ENCODE measurements at regions not wholly inside any gene's neighbourhood (a gene's known extent, or its start where the extent isn't known, plus 50 kb on each side); places are given as distances from the start of the nearest gene placed in this dataset.

DNA sequence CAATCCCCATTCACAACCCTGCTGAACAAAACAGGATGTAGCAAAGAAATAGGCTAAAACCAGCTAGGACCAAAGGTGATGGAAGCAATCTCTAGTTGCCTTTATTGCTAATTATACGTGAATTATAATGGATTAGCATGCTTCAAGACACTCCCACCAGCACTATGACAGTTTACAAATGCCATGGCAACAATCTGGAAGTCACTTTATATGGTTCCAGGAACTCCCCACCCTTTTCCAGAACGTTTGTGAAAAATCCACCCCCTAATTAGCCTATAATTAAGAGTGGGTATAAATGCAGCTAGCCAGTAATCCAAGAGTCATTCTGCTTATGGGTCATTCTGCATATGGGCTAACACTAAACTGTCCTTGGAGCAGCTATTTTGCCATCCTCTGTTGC is 328.7 kb downstream of the FLRT2 start (continued):
- TF ChIP-seq, protein P1, sequence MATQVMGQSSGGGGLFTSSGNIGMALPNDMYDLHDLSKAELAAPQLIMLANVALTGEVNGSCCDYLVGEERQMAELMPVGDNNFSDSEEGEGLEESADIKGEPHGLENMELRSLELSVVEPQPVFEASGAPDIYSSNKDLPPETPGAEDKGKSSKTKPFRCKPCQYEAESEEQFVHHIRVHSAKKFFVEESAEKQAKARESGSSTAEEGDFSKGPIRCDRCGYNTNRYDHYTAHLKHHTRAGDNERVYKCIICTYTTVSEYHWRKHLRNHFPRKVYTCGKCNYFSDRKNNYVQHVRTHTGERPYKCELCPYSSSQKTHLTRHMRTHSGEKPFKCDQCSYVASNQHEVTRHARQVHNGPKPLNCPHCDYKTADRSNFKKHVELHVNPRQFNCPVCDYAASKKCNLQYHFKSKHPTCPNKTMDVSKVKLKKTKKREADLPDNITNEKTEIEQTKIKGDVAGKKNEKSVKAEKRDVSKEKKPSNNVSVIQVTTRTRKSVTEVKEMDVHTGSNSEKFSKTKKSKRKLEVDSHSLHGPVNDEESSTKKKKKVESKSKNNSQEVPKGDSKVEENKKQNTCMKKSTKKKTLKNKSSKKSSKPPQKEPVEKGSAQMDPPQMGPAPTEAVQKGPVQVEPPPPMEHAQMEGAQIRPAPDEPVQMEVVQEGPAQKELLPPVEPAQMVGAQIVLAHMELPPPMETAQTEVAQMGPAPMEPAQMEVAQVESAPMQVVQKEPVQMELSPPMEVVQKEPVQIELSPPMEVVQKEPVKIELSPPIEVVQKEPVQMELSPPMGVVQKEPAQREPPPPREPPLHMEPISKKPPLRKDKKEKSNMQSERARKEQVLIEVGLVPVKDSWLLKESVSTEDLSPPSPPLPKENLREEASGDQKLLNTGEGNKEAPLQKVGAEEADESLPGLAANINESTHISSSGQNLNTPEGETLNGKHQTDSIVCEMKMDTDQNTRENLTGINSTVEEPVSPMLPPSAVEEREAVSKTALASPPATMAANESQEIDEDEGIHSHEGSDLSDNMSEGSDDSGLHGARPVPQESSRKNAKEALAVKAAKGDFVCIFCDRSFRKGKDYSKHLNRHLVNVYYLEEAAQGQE (IDR thresholded peaks at IDR 0.05) = no peak
- TF ChIP-seq YY1 (IDR thresholded peaks at IDR 0.05) = no peak

DNA sequence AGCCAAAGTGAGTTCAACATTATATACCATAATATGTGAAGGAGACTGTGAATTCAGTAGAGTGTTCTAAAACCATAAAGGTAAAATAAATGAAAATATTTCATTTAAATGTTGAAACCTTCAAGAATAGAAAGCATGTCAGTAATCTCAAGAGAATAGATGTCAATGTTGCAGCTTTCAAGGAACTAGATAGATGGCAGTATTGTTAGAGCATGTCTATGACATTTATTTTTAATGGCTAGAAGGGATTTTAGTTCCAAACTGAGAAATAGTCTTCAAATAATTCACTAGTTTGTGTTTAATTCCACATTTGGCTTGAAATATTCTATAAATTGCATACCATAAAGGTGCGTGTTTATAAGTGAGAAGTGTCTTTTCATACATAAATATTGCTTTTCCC is 326.5 kb downstream of the FLRT2 start:
- peaks cover 0 to 5% (median 0%) of the 10 kb centered on the region in 4 donors for H3K27me3 ChIP-seq (ENCODE audit: control insufficient read depth in 4 of 4, insufficient read depth in 4 of 4, low read length in 3 of 4)
- no peaks in the 10 kb centered on the region for H3K36me3 ChIP-seq (ENCODE audit: control insufficient read depth in 4 of 4, insufficient read depth in 3 of 4, low read depth in 1 of 4, low read length in 3 of 4)
- 69% methylated on average over 1 of the region's 1 CpG for WGBS
- DNase-seq (ENCODE audit: low spot score) = no peak
- H3K4me1 ChIP-seq (ENCODE audit: control insufficient read depth in 4 of 4, insufficient read depth in 4 of 4, low read length in 3 of 4) = no peaks in the 10 kb centered on the region
- H3K4me3 ChIP-seq (ENCODE audit: low read depth in 1 of 3, low read length in 3 of 3) = no peak overlapping the region
- H3K9ac ChIP-seq (ENCODE audit: low read depth in 1 of 2, low read length in 2 of 2) = no peak overlapping the region
- TF ChIP-seq, protein P2, sequence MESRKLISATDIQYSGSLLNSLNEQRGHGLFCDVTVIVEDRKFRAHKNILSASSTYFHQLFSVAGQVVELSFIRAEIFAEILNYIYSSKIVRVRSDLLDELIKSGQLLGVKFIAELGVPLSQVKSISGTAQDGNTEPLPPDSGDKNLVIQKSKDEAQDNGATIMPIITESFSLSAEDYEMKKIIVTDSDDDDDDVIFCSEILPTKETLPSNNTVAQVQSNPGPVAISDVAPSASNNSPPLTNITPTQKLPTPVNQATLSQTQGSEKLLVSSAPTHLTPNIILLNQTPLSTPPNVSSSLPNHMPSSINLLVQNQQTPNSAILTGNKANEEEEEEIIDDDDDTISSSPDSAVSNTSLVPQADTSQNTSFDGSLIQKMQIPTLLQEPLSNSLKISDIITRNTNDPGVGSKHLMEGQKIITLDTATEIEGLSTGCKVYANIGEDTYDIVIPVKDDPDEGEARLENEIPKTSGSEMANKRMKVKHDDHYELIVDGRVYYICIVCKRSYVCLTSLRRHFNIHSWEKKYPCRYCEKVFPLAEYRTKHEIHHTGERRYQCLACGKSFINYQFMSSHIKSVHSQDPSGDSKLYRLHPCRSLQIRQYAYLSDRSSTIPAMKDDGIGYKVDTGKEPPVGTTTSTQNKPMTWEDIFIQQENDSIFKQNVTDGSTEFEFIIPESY (IDR thresholded peaks at IDR 0.05) = no peak
- TF ChIP-seq, protein P3, sequence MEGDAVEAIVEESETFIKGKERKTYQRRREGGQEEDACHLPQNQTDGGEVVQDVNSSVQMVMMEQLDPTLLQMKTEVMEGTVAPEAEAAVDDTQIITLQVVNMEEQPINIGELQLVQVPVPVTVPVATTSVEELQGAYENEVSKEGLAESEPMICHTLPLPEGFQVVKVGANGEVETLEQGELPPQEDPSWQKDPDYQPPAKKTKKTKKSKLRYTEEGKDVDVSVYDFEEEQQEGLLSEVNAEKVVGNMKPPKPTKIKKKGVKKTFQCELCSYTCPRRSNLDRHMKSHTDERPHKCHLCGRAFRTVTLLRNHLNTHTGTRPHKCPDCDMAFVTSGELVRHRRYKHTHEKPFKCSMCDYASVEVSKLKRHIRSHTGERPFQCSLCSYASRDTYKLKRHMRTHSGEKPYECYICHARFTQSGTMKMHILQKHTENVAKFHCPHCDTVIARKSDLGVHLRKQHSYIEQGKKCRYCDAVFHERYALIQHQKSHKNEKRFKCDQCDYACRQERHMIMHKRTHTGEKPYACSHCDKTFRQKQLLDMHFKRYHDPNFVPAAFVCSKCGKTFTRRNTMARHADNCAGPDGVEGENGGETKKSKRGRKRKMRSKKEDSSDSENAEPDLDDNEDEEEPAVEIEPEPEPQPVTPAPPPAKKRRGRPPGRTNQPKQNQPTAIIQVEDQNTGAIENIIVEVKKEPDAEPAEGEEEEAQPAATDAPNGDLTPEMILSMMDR (IDR thresholded peaks at IDR 0.05; ENCODE audit: low read depth, low read length, missing input control) = peak; percentile 30
- peak; percentile 58 to 74 for TF ChIP-seq RAD21 (IDR thresholded peaks at IDR 0.05)
- H3K9me3 ChIP-seq (ENCODE audit: control insufficient read depth in 4 of 4, low read length in 3 of 4) = peaks cover 0 to 2% (median 0%) of the 10 kb centered on the region in 4 donors
- H3K27ac ChIP-seq (ENCODE audit: low read depth in 1 of 2, low read length in 2 of 2) = no peak overlapping the region

DNA sequence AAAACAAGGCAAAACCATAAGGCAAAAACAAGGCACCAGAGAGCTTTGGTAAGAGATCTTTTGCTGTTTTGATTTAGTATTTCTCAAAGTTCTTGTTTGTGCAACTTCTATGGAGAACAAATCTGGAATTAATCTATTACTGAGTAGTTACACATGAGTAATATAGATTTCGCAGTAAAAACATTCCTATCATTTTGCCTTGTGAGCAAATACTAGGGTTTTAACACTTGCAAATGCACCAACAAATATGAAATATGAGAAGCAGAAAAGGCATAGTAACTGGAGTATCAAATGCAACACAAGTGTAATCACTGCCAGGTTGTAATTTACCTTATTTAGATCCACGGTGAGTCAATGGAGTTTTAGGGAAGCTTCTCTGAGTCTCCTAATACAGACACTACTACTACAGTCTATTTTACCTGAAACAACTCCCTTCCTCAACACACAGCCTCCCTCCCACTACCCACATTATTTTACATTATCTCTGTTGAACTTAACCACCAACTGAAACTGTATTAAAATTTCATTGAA is 324.1 kb downstream of the FLRT2 start:
- Histone ChIP-seq H3K4me1 (ENCODE audit: control insufficient read depth in 4 of 4, insufficient read depth in 4 of 4, low read length in 3 of 4) (no peaks in the 10 kb centered on the region), H3K9ac (ENCODE audit: low read depth in 1 of 2, low read length in 2 of 2) (no peak overlapping the region), H3K27me3 (ENCODE audit: control insufficient read depth in 4 of 4, insufficient read depth in 4 of 4, low read length in 3 of 4) (no peaks in the 10 kb centered on the region), H3K4me3 (ENCODE audit: low read depth in 1 of 3, low read length in 3 of 3) (no peak overlapping the region), H3K9me3 (ENCODE audit: control insufficient read depth in 4 of 4, low read length in 3 of 4) (peaks cover 0 to 2% (median 0%) of the 10 kb centered on the region in 4 donors), H3K36me3 (ENCODE audit: control insufficient read depth in 4 of 4, insufficient read depth in 3 of 4, low read depth in 1 of 4, low read length in 3 of 4) (no peaks in the 10 kb centered on the region), H3K27ac (ENCODE audit: low read depth in 1 of 2, low read length in 2 of 2) (no peak overlapping the region)
- TF ChIP-seq TAF1 (conservative IDR thresholded peaks at IDR 0.05) (no peak), YY1 (IDR thresholded peaks at IDR 0.05) (no peak), SP1 (IDR thresholded peaks at IDR 0.05) (no peak), FOXA2 (IDR thresholded peaks at IDR 0.05) (no peak), JUND (IDR thresholded peaks at IDR 0.05) (no peak), HNF4A (conservative IDR thresholded peaks at IDR 0.05) (no peak), FOXA1 (IDR thresholded peaks at IDR 0.05) (no peak), RXRA (IDR thresholded peaks at IDR 0.05) (no peak), RAD21 (IDR thresholded peaks at IDR 0.05) (no peak), NR2F2 (IDR thresholded peaks at IDR 0.05) (no peak), EGR1 (IDR thresholded peaks at IDR 0.05; ENCODE audit: low read depth in 2 of 2) (no peak), GABPA (IDR thresholded peaks at IDR 0.05 in 1 of 2, conservative IDR thresholded peaks at IDR 0.05 in 1 of 2) (no peak), HNF4G (IDR thresholded peaks at IDR 0.05) (no peak)
- TF ChIP-seq, protein P4, sequence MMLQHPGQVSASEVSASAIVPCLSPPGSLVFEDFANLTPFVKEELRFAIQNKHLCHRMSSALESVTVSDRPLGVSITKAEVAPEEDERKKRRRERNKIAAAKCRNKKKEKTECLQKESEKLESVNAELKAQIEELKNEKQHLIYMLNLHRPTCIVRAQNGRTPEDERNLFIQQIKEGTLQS (IDR thresholded peaks at IDR 0.05) = no peak
- TF ChIP-seq, protein P2 (IDR thresholded peaks at IDR 0.05) = no peak
- TF ChIP-seq, protein P3 (IDR thresholded peaks at IDR 0.05; ENCODE audit: low read depth, low read length, missing input control) = no peak
- TF ChIP-seq, protein P5, sequence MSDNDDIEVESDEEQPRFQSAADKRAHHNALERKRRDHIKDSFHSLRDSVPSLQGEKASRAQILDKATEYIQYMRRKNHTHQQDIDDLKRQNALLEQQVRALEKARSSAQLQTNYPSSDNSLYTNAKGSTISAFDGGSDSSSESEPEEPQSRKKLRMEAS (IDR thresholded peaks at IDR 0.05) = no peak
- no peak for DNase-seq (ENCODE audit: low spot score)
- 90% methylated on average over 2 of the region's 2 CpGs for WGBS
